HEK293T (cell line): ENCODE measurements at regions not wholly inside any gene's neighbourhood (a gene's known extent, or its start where the extent isn't known, plus 50 kb on each side); places are given as distances from the start of the nearest gene placed in this dataset.
"Not testable (repeated sequence)": the region's sequence is repeated elsewhere in the genome, so short reads cannot be mapped to it uniquely, and the experiment has no call there.

Experiments
- ARNT ChIP-seq: fragments of 450-650 bp; IDR thresholded peaks from 2 replicates; pipeline ENCODE4 v1.6.1; 2017; ENCODE audit warnings: mild to moderate bottlenecking
- ELF4 ChIP-seq: fragments of 450-650 bp; IDR thresholded peaks from 2 replicates; pipeline ENCODE4 v1.6.1; 2017; ENCODE audit warnings: antibody characterized with exemption
- SP1 ChIP-seq: fragments of 450-650 bp; IDR thresholded peaks from 2 replicates; pipeline ENCODE4 v1.6.1; 2017
- SUZ12 ChIP-seq: fragments of 450-650 bp; IDR thresholded peaks from 2 replicates; pipeline ENCODE4 v1.6.1; 2016; ENCODE audit warnings: mild to moderate bottlenecking

DNA sequence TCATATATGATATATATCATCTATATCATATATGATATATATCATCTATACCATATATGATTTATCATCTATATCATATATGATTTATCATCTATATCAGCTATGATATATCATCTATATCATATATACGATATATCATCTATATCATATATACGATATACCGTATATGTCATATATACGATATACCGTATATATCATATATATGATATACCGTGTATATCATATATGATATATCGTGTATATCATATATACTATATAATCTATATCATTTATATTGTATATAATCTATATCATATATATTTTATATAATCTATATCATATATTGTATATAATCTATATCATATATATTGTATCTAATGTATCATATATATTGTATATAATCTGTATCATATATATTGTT, 55.9 kb upstream of the RIMBP3B start:
- not testable (repeated sequence) for TF ChIP-seq SUZ12, ARNT, ELF4, SP1
